Testis (tissue), 2 donors: ENCODE measurements at regions not wholly inside any gene's neighbourhood (a gene's known extent, or its start where the extent isn't known, plus 50 kb on each side); places are given as distances from the start of the nearest gene placed in this dataset.

Experiments
- DNase-seq: peaks from one replicate; pipeline ENCODE4 v3.0.0-alpha.2; 2019
- H3K27ac ChIP-seq, 2 donors: fragments of 200-600 bp; sonication (generic); one replicate each; pipeline ENCODE4 v1.5.1; 2019
- H3K27me3 ChIP-seq: fragments of 200-600 bp; sonication (generic); one replicate; pipeline ENCODE4 v1.5.1; 2019
- H3K36me3 ChIP-seq: fragments of 200-600 bp; sonication (generic); one replicate; pipeline ENCODE4 v1.5.1; 2017; ENCODE audit warnings: low read depth; ENCODE audit errors: missing control alignments
- H3K4me1 ChIP-seq: fragments of 200-600 bp; sonication (generic); one replicate; pipeline ENCODE4 v1.5.1; 2019
- H3K4me3 ChIP-seq, 2 donors: fragments of 200-600 bp; sonication (generic); one replicate each; pipeline ENCODE4 v1.5.1; 2017 to 2019
- H3K9me3 ChIP-seq: fragments of 200-600 bp; sonication (generic); one replicate; pipeline ENCODE4 v1.5.1; 2017
- CTCF ChIP-seq, 3 experiments: fragments of 450-650 bp in 2 of 3; fragments of 200-600 bp in 1 of 3; sonication (generic) in 1 of 3; IDR thresholded peaks; one replicate each; pipeline ENCODE4 v1.5.1; 2016 to 2019; ENCODE audit warnings: antibody characterized with exemption in 3 of 3, mild to moderate bottlenecking in 2 of 3, moderate library complexity in 1 of 3
- POLR2A ChIP-seq: fragments of 450-650 bp; IDR thresholded peaks from one replicate; pipeline ENCODE4 v1.6.1; 2017; ENCODE audit warnings: antibody characterized with exemption, mild to moderate bottlenecking, moderate library complexity
- WGBS, 2 donors: methylation state at CpG; one replicate each; pipeline ENCODE4 v1.1.5; 2018; 5-methylcytosine and 5-hydroxymethylcytosine counted together
- intact Hi-C: fragments of 100-400 bp; cut with DNase I; formaldehyde crosslinking; loops from one replicate; pipeline ENCODE4 v1.15.1; 2023; ENCODE audit warnings: low total_unique reads

GRCh38 chr13:73358606-73359095, 299.8 kb downstream of the KLF5 start:
- TF ChIP-seq POLR2A (no peak), CTCF (IDR thresholded peaks at IDR 0.05) (no peak)
- Histone ChIP-seq H3K4me3 (no peak overlapping the region), H3K36me3 (no peaks in the 10 kb centered on the region), H3K27ac (no peak overlapping the region), H3K9me3 (no peaks in the 10 kb centered on the region), H3K4me1 (no peaks in the 10 kb centered on the region), H3K27me3 (no peaks in the 10 kb centered on the region)
- intact Hi-C loops: no loop called here
- no peak for DNase-seq

GRCh38 chr13:73355134-73355533, 296.3 kb downstream of the KLF5 start:
- DNase-seq: no peak
- intact Hi-C loops: no loop called here
- no peak for TF ChIP-seq POLR2A
- no peak for TF ChIP-seq CTCF (IDR thresholded peaks at IDR 0.05)
- Histone ChIP-seq H3K4me3 (no peak overlapping the region), H3K9me3 (no peaks in the 10 kb centered on the region), H3K4me1 (no peaks in the 10 kb centered on the region), H3K27ac (no peak overlapping the region), H3K36me3 (no peaks in the 10 kb centered on the region), H3K27me3 (no peaks in the 10 kb centered on the region)
- 76 to 87% methylated on average over 2 of the region's 2 CpGs for WGBS, 2 donors

GRCh38 chr13:73351730-73352129, 292.9 kb downstream of the KLF5 start:
- TF ChIP-seq POLR2A (no peak), CTCF (IDR thresholded peaks at IDR 0.05) (no peak)
- intact Hi-C loops: no loop called here
- WGBS, 2 donors: 56 to 64% methylated on average over 1 of the region's 1 CpG

DNA sequence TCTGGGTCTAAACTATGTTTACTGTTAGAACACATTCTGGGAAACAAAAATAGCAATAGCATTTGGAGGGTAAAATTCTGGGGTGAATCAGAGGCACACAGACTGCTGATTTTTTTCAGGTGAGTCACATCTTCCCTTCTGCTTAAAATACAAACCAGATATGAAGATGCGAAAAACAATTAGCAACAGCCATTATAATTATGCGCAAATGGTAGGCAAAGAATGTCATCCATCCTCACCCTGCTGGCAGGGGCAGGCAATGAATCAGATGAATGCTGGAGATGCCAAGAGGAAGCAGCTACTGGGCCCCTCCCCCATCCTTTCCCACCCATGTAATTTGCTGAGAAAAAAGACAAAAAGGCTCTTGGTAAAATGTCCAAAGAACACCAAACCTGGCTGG, 282.9 kb downstream of the KLF5 start:
- no peaks in the 10 kb centered on the region for H3K9me3 ChIP-seq
- WGBS, 2 donors: 77 to 93% methylated on average over 2 of the region's 2 CpGs
- TF ChIP-seq CTCF (IDR thresholded peaks at IDR 0.05): no peak
- no peaks in the 10 kb centered on the region for H3K4me1 ChIP-seq
- intact Hi-C loops: no loop called here
- H3K27ac ChIP-seq: no peak overlapping the region
- H3K36me3 ChIP-seq: no peaks in the 10 kb centered on the region
- DNase-seq: no peak
- no peak overlapping the region for H3K4me3 ChIP-seq
- H3K27me3 ChIP-seq: no peaks in the 10 kb centered on the region

More at GRCh38 chr13:73351730-73352129, 292.9 kb downstream of the KLF5 start:
- Histone ChIP-seq H3K36me3 (no peaks in the 10 kb centered on the region), H3K9me3 (no peaks in the 10 kb centered on the region), H3K4me3 (no peak overlapping the region), H3K4me1 (no peaks in the 10 kb centered on the region), H3K27ac (no peak overlapping the region), H3K27me3 (no peaks in the 10 kb centered on the region)
- no peak for DNase-seq

DNA sequence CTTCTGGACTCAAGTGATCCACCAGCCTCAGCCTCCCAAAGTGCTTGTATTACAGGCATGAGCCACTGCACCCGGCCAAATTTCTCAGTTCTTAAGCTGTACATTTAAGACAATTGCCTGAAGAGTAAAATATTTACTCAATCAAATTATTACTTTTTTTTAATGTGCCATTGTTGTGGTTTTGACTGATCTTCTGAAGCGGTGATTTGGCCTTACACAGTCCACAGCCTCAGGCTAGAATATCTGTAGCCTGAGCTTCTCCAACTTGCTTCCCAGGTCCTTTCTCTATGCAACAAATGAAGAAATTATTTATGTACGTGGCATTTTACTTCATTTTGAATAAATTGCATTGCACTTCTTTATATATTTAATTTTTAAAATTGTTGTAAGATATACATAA, 281.3 kb downstream of the KLF5 start:
- Histone ChIP-seq H3K9me3 (no peaks in the 10 kb centered on the region), H3K4me1 (no peaks in the 10 kb centered on the region), H3K27ac (no peak overlapping the region), H3K27me3 (no peaks in the 10 kb centered on the region), H3K36me3 (no peaks in the 10 kb centered on the region), H3K4me3 (no peak overlapping the region)
- no peak for DNase-seq
- TF ChIP-seq POLR2A: no peak
- intact Hi-C loops: no loop called here
- 93 to 96% methylated on average over 3 of the region's 3 CpGs for WGBS, 2 donors
